Smooth muscle cell (in vitro differentiated cells): ENCODE measurements at regions not wholly inside any gene's neighbourhood (a gene's known extent, or its start where the extent isn't known, plus 50 kb on each side); places are given as distances from the start of the nearest gene placed in this dataset.

ENCODE experiments used
- DNase-seq: peaks from one replicate; lab custom pipeline; 2025; ENCODE audit not compliant: unreplicated experiment; lab: John Stamatoyannopoulos, UW
- H2AFZ ChIP-seq: fragments of 200-600 bp; sonication (generic); 2 replicates; pipeline ENCODE4 v1.6.0; 2016; ENCODE audit warnings: antibody characterized with exemption, low read depth, mild to moderate bottlenecking
- H3F3A ChIP-seq: fragments of 200-600 bp; sonication (generic); 2 replicates; pipeline ENCODE4 v1.6.0; 2017; ENCODE audit warnings: antibody characterized with exemption, low read depth
- H3K27ac ChIP-seq: fragments of 200-600 bp; sonication (generic); 2 replicates; pipeline ENCODE4 v1.5.1; 2016; ENCODE audit warnings: low read depth, mild to moderate bottlenecking
- H3K27me3 ChIP-seq: fragments of 200-600 bp; sonication (generic); 2 replicates; pipeline ENCODE4 v1.6.1; 2016; ENCODE audit warnings: low read depth, mild to moderate bottlenecking
- H3K36me3 ChIP-seq: fragments of 200-600 bp; sonication (generic); 2 replicates; pipeline ENCODE4 v1.5.1; 2016; ENCODE audit warnings: low read depth
- H3K4me1 ChIP-seq: fragments of 200-600 bp; sonication (generic); 2 replicates; pipeline ENCODE4 v1.5.1; 2016; ENCODE audit warnings: low read depth
- H3K4me2 ChIP-seq: fragments of 200-600 bp; sonication (generic); 2 replicates; pipeline ENCODE4 v1.6.0; 2016; ENCODE audit warnings: mild to moderate bottlenecking
- H3K4me3 ChIP-seq: fragments of 200-600 bp; sonication (generic); 2 replicates; pipeline ENCODE4 v1.5.1; 2016; ENCODE audit warnings: mild to moderate bottlenecking
- H3K79me2 ChIP-seq: fragments of 200-600 bp; sonication (generic); 2 replicates; pipeline ENCODE4 v1.6.0; 2016; ENCODE audit warnings: low read depth, mild to moderate bottlenecking
- H3K9ac ChIP-seq: fragments of 200-600 bp; sonication (generic); 2 replicates; pipeline ENCODE4 v1.6.0; 2016; ENCODE audit warnings: low read depth
- H3K9me3 ChIP-seq: fragments of 200-600 bp; sonication (generic); replicated peaks from 2 replicates; pipeline ENCODE4 v1.5.1; 2016; ENCODE audit warnings: low read depth
- H4K20me1 ChIP-seq: fragments of 200-600 bp; sonication (generic); 2 replicates; pipeline ENCODE4 v1.6.0; 2016; ENCODE audit warnings: low read depth
- WGBS: methylation state at CpG from one replicate; pipeline ENCODE4 v1.1.7; 2016; ENCODE audit warnings: low lambda C conversion rate; 5-methylcytosine and 5-hydroxymethylcytosine counted together
- TF ChIP-seq, protein P1 (sequence below): fragments of 200-600 bp; sonication (generic); IDR thresholded peaks from 2 replicates; pipeline ENCODE4 v1.5.1; 2017; ENCODE audit warnings: borderline replicate concordance, mild to moderate bottlenecking, antibody characterized with exemption; ENCODE audit not compliant: insufficient read depth, poor library complexity, severe bottlenecking

DNA sequence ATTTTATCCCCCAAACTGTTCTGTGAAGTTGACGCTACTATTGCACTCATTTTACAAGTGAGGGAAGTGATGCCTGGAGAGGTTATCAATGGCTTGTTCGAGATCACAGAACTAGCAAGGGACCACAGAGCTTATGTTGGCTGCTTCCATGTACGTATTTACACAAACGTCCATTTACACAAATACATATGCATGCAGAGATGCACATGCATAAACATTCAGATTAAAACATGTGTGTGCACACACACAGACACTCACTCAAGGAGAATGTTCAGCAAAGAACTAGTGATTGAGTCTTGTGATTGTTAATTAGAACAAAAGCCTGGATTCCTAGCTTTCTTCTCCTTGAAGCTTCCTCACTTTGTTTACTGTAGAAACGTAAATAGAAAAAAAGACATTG is 321.5 kb upstream of the CHD6 start:
- Histone ChIP-seq H3K27ac (no peak overlapping the region), H3K79me2 (no peaks in the 10 kb centered on the region), H3K27me3 (peaks cover 9% of the 10 kb centered on the region), H3K9me3 (no peaks in the 10 kb centered on the region), H3K9ac (no peak overlapping the region), H3K4me1 (no peaks in the 10 kb centered on the region), H3K36me3 (no peaks in the 10 kb centered on the region), H3K4me3 (no peak overlapping the region), H3F3A (no peaks in the 10 kb centered on the region), H4K20me1 (no peaks in the 10 kb centered on the region), H3K4me2 (no peak overlapping the region), H2AFZ (no peak overlapping the region)
- 80% methylated on average over 5 of the region's 5 CpGs for WGBS
- no peak for DNase-seq
- TF ChIP-seq, protein P1, sequence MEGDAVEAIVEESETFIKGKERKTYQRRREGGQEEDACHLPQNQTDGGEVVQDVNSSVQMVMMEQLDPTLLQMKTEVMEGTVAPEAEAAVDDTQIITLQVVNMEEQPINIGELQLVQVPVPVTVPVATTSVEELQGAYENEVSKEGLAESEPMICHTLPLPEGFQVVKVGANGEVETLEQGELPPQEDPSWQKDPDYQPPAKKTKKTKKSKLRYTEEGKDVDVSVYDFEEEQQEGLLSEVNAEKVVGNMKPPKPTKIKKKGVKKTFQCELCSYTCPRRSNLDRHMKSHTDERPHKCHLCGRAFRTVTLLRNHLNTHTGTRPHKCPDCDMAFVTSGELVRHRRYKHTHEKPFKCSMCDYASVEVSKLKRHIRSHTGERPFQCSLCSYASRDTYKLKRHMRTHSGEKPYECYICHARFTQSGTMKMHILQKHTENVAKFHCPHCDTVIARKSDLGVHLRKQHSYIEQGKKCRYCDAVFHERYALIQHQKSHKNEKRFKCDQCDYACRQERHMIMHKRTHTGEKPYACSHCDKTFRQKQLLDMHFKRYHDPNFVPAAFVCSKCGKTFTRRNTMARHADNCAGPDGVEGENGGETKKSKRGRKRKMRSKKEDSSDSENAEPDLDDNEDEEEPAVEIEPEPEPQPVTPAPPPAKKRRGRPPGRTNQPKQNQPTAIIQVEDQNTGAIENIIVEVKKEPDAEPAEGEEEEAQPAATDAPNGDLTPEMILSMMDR = no peak

DNA sequence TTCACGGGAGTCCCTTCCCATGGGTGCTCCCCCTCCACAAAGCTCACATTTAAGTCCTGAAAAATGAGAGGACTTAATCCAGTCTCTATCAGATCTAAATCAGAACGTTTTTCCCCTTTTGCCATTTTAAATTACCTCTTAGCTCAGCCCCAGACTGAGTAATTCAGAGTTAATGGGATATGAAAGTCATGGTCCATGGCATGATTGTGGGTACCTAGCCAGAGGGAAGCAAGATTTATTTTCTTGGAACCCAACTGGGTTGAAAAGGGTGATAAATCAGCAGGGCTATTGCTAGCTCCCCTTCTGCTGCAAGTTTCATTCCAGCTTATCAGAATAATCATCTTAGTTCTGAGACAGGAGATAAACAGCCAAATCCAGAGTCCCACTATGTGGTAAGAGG is 320.2 kb upstream of the CHD6 start:
- no peak for DNase-seq
- no peak overlapping the region for H3K27ac ChIP-seq
- H4K20me1 ChIP-seq = no peaks in the 10 kb centered on the region
- 52% methylated on average over 2 of the region's 2 CpGs for WGBS
- H2AFZ ChIP-seq = no peak overlapping the region
- H3K4me3 ChIP-seq = no peak overlapping the region
- H3K36me3 ChIP-seq = no peaks in the 10 kb centered on the region
- TF ChIP-seq, protein P1 = no peak
- H3K9ac ChIP-seq = no peak overlapping the region
- H3K9me3 ChIP-seq = no peaks in the 10 kb centered on the region
- H3K4me1 ChIP-seq = no peaks in the 10 kb centered on the region
- H3F3A ChIP-seq = no peaks in the 10 kb centered on the region
- no peak overlapping the region for H3K4me2 ChIP-seq
- peaks cover 6% of the 10 kb centered on the region for H3K27me3 ChIP-seq
- no peaks in the 10 kb centered on the region for H3K79me2 ChIP-seq

GRCh38 chr20:41935259-41935791 is 317.1 kb upstream of the CHD6 start:
- Histone ChIP-seq H3K9me3 (no peaks in the 10 kb centered on the region), H3K4me3 (no peak overlapping the region), H3K9ac (no peak overlapping the region), H3K27me3 (peaks cover 2% of the 10 kb centered on the region), H3K4me2 (no peak overlapping the region), H4K20me1 (no peaks in the 10 kb centered on the region), H3K27ac (no peak overlapping the region), H3K36me3 (no peaks in the 10 kb centered on the region), H3K79me2 (no peaks in the 10 kb centered on the region), H2AFZ (no peak overlapping the region), H3K4me1 (no peaks in the 10 kb centered on the region), H3F3A (no peaks in the 10 kb centered on the region)
- WGBS = 75% methylated on average over 4 of the region's 4 CpGs
- DNase-seq = no peak
- TF ChIP-seq, protein P1 = no peak

GRCh38 chr20:41932431-41932830 is 314.3 kb upstream of the CHD6 start:
- no peak for DNase-seq

More at GRCh38 chr20:41932431-41932830, 314.3 kb upstream of the CHD6 start:
- no peaks in the 10 kb centered on the region for H3K79me2 ChIP-seq
- H4K20me1 ChIP-seq = no peaks in the 10 kb centered on the region
- H3K9me3 ChIP-seq = no peaks in the 10 kb centered on the region
- H3K36me3 ChIP-seq = no peaks in the 10 kb centered on the region
- H2AFZ ChIP-seq = no peak overlapping the region
- H3F3A ChIP-seq = no peaks in the 10 kb centered on the region
- no peak overlapping the region for H3K4me2 ChIP-seq
- H3K9ac ChIP-seq = no peak overlapping the region
- H3K27me3 ChIP-seq = peaks cover 8% of the 10 kb centered on the region
- no peak overlapping the region for H3K4me3 ChIP-seq
- 90% methylated on average over 7 of the region's 7 CpGs for WGBS
- H3K4me1 ChIP-seq = no peaks in the 10 kb centered on the region
- TF ChIP-seq, protein P1 = no peak
- no peak overlapping the region for H3K27ac ChIP-seq
